Esophagus (tissue), 2 donors: ENCODE measurements at regions not wholly inside any gene's neighbourhood (a gene's known extent, or its start where the extent isn't known, plus 50 kb on each side); places are given as distances from the start of the nearest gene placed in this dataset.

ENCODE experiments used
- H3K27ac ChIP-seq, 2 donors: one replicate each; pipeline ENCODE4 v1.5.1; 2013; ENCODE audit warnings: low read depth in 2 of 2, mild to moderate bottlenecking in 2 of 2, inconsistent platforms in 1 of 2, low read length in 1 of 2, moderate library complexity in 1 of 2
- H3K27me3 ChIP-seq, 2 donors: one replicate each; pipeline ENCODE4 v1.6.1; 2013; ENCODE audit warnings: low read length in 2 of 2, control low read depth in 1 of 2, mild to moderate bottlenecking in 1 of 2; ENCODE audit not compliant: insufficient read depth in 2 of 2, control insufficient read depth in 1 of 2
- H3K36me3 ChIP-seq, 2 donors: one replicate each; pipeline ENCODE4 v1.6.1; 2013; ENCODE audit warnings: low read length in 1 of 2; ENCODE audit not compliant: control insufficient read depth in 2 of 2, insufficient read depth in 2 of 2
- H3K4me1 ChIP-seq, 2 donors: one replicate each; pipeline ENCODE4 v1.6.1; 2013; ENCODE audit warnings: low read length in 1 of 2; ENCODE audit not compliant: control insufficient read depth in 2 of 2, insufficient read depth in 2 of 2
- H3K4me3 ChIP-seq, 2 donors: one replicate each; pipeline ENCODE4 v1.5.1; 2013; ENCODE audit warnings: low read length in 2 of 2, mild to moderate bottlenecking in 2 of 2, low read depth in 1 of 2, moderate library complexity in 1 of 2
- H3K9me3 ChIP-seq, 2 donors: one replicate each; pipeline ENCODE4 v1.6.1; 2013; ENCODE audit warnings: mild to moderate bottlenecking in 2 of 2, low read depth in 1 of 2, low read length in 1 of 2, moderate library complexity in 1 of 2; ENCODE audit not compliant: control insufficient read depth in 2 of 2, insufficient read depth in 1 of 2
- WGBS, 2 donors: extraction: QIAGEN DNeasy Blood & Tissue Kit; methylation state at CpG; one replicate each; pipeline ENCODE4 v1.1.7; 2013; 5-methylcytosine and 5-hydroxymethylcytosine counted together
- donor health status: healthy with polysubstance abuse.
- donor health status: Bipolar disorder and iron deficiency.

GRCh38 chr3:19093084-19093483 is 55.2 kb upstream of the KCNH8 start:
- Histone ChIP-seq H3K36me3 (no peaks in the 10 kb centered on the region), H3K9me3 (no peaks in the 10 kb centered on the region), H3K27ac (no peak overlapping the region), H3K27me3 (no peaks in the 10 kb centered on the region), H3K4me3 (no peak overlapping the region), H3K4me1 (no peaks in the 10 kb centered on the region)
- WGBS, 2 donors: 76 to 81% methylated on average over 4 of the region's 4 CpGs

GRCh38 chr3:19077388-19077787 is 70.9 kb upstream of the KCNH8 start:
- no peaks in the 10 kb centered on the region for H3K9me3 ChIP-seq
- no peaks in the 10 kb centered on the region for H3K27me3 ChIP-seq
- H3K4me1 ChIP-seq: no peaks in the 10 kb centered on the region
- H3K36me3 ChIP-seq: no peaks in the 10 kb centered on the region
- WGBS, 2 donors: 88% methylated on average over 2 of the region's 2 CpGs
- H3K4me3 ChIP-seq: no peak overlapping the region
- no peak overlapping the region for H3K27ac ChIP-seq

- no peaks in the 10 kb centered on the region for H3K36me3 ChIP-seq
- WGBS, 2 donors: 65% methylated on average over 2 of the region's 2 CpGs
- no peaks in the 10 kb centered on the region for H3K4me1 ChIP-seq
Observed at GRCh38 chr3:19075037-19075436, 73.3 kb upstream of the KCNH8 start.

GRCh38 chr3:19074257-19074900 is 73.9 kb upstream of the KCNH8 start:
- Histone ChIP-seq H3K4me1 (no peaks in the 10 kb centered on the region), H3K4me3 (no peak overlapping the region), H3K9me3 (no peaks in the 10 kb centered on the region), H3K36me3 (no peaks in the 10 kb centered on the region), H3K27me3 (no peaks in the 10 kb centered on the region), H3K27ac (no peak overlapping the region)
- WGBS, 2 donors: 36 to 58% methylated on average over 2 of the region's 2 CpGs

More at GRCh38 chr3:19075037-19075436, 73.3 kb upstream of the KCNH8 start:
- Histone ChIP-seq H3K9me3 (no peaks in the 10 kb centered on the region), H3K4me3 (no peak overlapping the region), H3K27me3 (no peaks in the 10 kb centered on the region), H3K27ac (no peak overlapping the region)

GRCh38 chr3:19073341-19074105 is 74.8 kb upstream of the KCNH8 start:
- Histone ChIP-seq H3K9me3 (no peaks in the 10 kb centered on the region), H3K27ac (no peak overlapping the region), H3K4me3 (no peak overlapping the region), H3K36me3 (no peaks in the 10 kb centered on the region), H3K4me1 (no peaks in the 10 kb centered on the region), H3K27me3 (no peaks in the 10 kb centered on the region)
- 81 to 86% methylated on average over 3 of the region's 3 CpGs for WGBS, 2 donors

DNA sequence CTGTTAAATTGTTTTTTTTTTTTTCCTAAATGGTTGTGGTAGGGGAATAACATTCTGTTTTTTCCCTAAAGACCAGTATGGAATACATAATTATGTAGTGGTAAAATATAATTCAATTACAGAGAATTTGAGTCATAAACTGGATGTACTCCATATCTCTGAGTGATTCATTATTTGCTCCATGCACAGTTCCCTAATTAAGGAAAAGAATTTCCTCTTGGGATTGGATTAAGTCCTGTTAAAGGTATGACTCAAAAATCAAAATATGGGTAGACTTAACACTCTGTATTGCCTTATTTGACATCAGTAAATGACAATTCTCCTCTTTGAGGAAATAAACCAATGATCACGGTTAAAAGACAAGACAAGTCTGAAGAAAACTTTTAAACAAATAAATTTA is 78.0 kb upstream of the KCNH8 start:
- Histone ChIP-seq H3K4me1 (no peaks in the 10 kb centered on the region), H3K9me3 (no peaks in the 10 kb centered on the region), H3K4me3 (no peak overlapping the region), H3K36me3 (no peaks in the 10 kb centered on the region), H3K27ac (no peak overlapping the region), H3K27me3 (no peaks in the 10 kb centered on the region)
- 65 to 76% methylated on average over 1 of the region's 1 CpG for WGBS, 2 donors

DNA sequence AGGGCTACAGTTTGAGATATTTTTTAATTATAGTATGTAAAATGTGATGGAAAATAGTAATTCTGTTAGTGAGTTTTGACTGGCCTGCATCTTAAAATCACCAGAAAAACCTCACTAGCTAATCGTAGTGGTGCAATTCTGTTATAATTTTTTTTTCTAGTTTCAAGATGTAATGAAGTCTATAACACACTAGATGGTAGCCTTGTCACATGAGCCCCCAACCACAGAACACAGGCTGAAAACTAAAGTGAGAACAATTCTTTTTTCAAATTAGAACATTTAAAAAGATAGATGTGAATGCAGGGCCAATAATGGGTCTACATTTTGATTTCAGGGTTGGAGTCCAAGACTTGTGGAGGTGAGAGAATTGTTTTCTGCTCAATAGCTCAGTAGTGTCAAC is 83.3 kb upstream of the KCNH8 start:
- 23 to 24% methylated on average over 1 of the region's 1 CpG for WGBS, 2 donors
- Histone ChIP-seq H3K4me3 (no peak overlapping the region), H3K27me3 (no peaks in the 10 kb centered on the region), H3K36me3 (no peaks in the 10 kb centered on the region), H3K27ac (no peak overlapping the region), H3K4me1 (no peaks in the 10 kb centered on the region), H3K9me3 (no peaks in the 10 kb centered on the region)

DNA sequence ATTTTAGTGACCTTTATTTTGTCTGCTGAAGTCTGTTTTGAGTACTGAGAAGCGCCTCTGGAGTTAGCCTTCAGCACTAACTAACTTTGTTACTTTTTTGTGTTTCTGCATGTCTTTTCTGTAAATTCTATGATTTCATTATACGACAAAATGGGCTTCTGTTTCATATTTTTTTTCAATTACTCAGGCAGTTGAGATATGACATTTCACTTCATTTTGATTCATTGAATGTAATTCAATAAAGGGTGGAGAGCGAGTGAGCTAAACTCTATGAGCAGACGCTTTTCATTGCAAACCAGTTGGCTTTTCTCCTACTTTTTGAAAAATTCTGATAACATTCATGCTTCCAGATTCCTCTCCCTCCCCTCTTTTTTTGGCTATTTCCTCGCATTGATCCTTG is 84.4 kb upstream of the KCNH8 start:
- WGBS, 2 donors: 69% methylated on average over 5 of the region's 5 CpGs
- no peak overlapping the region for H3K27ac ChIP-seq
- H3K9me3 ChIP-seq: no peaks in the 10 kb centered on the region
- no peaks in the 10 kb centered on the region for H3K36me3 ChIP-seq
- no peak overlapping the region for H3K4me3 ChIP-seq
- no peaks in the 10 kb centered on the region for H3K4me1 ChIP-seq
- no peaks in the 10 kb centered on the region for H3K27me3 ChIP-seq

DNA sequence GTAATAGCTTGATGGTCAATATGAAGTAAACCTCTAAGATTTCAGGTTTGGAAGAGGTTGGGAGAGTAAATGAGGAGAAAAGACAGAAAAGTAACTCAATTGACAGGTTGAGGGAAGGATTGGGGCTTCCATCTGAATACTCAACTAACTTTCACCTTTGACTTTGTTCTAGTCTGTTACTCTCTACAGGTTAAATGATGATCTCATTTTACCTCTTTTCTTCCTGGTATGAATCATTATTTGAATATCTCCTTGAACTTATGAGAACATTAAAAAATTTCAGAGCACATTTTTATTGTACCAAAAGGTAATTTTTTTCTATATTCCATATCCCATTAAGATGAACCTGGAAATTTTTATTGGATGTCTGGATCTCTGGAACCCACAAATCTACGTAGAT is 87.9 kb upstream of the KCNH8 start:
- H3K27me3 ChIP-seq: no peaks in the 10 kb centered on the region
- H3K9me3 ChIP-seq: no peaks in the 10 kb centered on the region
- 80 to 83% methylated on average over 1 of the region's 1 CpG for WGBS, 2 donors
- no peaks in the 10 kb centered on the region for H3K36me3 ChIP-seq
- no peak overlapping the region for H3K27ac ChIP-seq
- H3K4me1 ChIP-seq: no peaks in the 10 kb centered on the region
- H3K4me3 ChIP-seq: no peak overlapping the region

- 86 to 91% methylated on average over 1 of the region's 1 CpG for WGBS, 2 donors
- no peaks in the 10 kb centered on the region for H3K27me3 ChIP-seq
- no peaks in the 10 kb centered on the region for H3K4me1 ChIP-seq
- no peak overlapping the region for H3K27ac ChIP-seq
- no peaks in the 10 kb centered on the region for H3K9me3 ChIP-seq
- H3K36me3 ChIP-seq: no peaks in the 10 kb centered on the region
- H3K4me3 ChIP-seq: no peak overlapping the region
Observed at GRCh38 chr3:19052874-19053273, 95.4 kb upstream of the KCNH8 start.
